ENCODE measurements at regions not wholly inside any gene's neighbourhood (a gene's known extent, or its start where the extent isn't known, plus 50 kb on each side); places are given as distances from the start of the nearest gene placed in this dataset.

GRCh38 chr3:162586591-162586990, 1090.0 kb downstream of the OTOL1 start:
- TF ChIP-seq CTCF (conservative IDR thresholded peaks at IDR 0.05; ENCODE audit: low read depth, low read length), result no peak
- TF ChIP-seq EZH2 (IDR thresholded peaks at IDR 0.05; ENCODE audit: low read length, unreplicated experiment), result no peak
- TF ChIP-seq EZH2phosphoT487 (IDR thresholded peaks at IDR 0.05; ENCODE audit: borderline replicate concordance, low read length), result no peak
